GM10266 (cell line): ENCODE measurements at regions not wholly inside any gene's neighbourhood (a gene's known extent, or its start where the extent isn't known, plus 50 kb on each side); places are given as distances from the start of the nearest gene placed in this dataset.

Experiments used
- DNase-seq: peaks from one replicate; pipeline ENCODE4 v3.0.0; 2012; ENCODE audit errors: extremely low spot score
- TF ChIP-seq, protein P1 (sequence below): IDR thresholded peaks from 2 replicates; pipeline ENCODE4 v1.5.1; 2012; ENCODE audit warnings: mild to moderate bottlenecking, low read depth; ENCODE audit not compliant: control insufficient read depth, insufficient read depth; ENCODE audit errors: missing control alignments

- TF ChIP-seq, protein P1, sequence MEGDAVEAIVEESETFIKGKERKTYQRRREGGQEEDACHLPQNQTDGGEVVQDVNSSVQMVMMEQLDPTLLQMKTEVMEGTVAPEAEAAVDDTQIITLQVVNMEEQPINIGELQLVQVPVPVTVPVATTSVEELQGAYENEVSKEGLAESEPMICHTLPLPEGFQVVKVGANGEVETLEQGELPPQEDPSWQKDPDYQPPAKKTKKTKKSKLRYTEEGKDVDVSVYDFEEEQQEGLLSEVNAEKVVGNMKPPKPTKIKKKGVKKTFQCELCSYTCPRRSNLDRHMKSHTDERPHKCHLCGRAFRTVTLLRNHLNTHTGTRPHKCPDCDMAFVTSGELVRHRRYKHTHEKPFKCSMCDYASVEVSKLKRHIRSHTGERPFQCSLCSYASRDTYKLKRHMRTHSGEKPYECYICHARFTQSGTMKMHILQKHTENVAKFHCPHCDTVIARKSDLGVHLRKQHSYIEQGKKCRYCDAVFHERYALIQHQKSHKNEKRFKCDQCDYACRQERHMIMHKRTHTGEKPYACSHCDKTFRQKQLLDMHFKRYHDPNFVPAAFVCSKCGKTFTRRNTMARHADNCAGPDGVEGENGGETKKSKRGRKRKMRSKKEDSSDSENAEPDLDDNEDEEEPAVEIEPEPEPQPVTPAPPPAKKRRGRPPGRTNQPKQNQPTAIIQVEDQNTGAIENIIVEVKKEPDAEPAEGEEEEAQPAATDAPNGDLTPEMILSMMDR: no peak
- peak; percentile 5 for DNase-seq
Observed at GRCh38 chr18:30929718-30930117, 112.8 kb downstream of the DSC3 start.

- TF ChIP-seq, protein P1: no peak
- no peak for DNase-seq
Observed at GRCh38 chr18:30929065-30929464, 113.5 kb downstream of the DSC3 start.

- DNase-seq: no peak
- TF ChIP-seq, protein P1: no peak
Observed at GRCh38 chr18:30927517-30928075, 114.9 kb downstream of the DSC3 start.

GRCh38 chr18:30927042-30927441 lies 115.5 kb downstream of the DSC3 start:
- TF ChIP-seq, protein P1: no peak
- DNase-seq: no peak

GRCh38 chr18:30925795-30926194 lies 116.7 kb downstream of the DSC3 start:
- DNase-seq: no peak
- TF ChIP-seq, protein P1: no peak

DNA sequence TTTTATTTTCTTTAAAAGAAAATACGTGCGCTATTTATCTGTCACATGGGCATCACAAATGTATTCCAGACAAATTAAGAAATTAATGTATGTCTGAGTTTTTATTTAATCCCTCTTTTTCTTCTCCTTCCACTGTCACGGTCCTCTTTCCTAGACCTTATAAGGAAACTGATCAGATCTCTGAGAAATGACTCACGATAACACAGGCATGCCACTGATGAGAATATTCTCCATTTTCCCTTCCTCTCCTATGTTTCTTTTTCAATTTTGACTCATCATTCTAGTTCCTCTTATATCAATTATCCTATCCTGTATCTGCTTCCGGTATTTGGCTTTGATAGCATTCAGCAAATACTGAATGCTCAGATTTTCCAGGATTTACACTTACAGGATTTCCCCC lies 121.8 kb downstream of the DSC3 start:
- no peak for DNase-seq
- TF ChIP-seq, protein P1: no peak

DNA sequence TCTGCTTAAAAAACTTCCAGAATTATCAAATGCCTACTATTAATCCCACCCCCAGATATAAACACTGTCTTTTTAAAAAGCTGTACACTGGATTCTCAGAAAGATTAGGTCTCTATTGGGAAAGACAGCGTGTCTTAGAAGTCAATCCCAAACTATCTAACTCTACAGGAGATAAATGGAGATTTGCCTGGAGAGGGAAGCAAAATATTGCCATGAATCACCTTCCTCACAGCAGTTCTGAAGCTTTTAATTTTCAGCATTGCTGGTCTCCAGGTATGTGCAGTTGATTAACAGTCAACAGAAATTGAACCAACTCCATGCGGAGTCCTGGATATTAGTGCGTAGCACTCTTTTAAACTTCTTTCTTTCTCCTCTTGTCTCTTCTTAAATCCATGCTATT lies 122.2 kb downstream of the DSC3 start:
- TF ChIP-seq, protein P1: no peak
- no peak for DNase-seq
